LNCAP (cell line): ENCODE measurements at regions not wholly inside any gene's neighbourhood (a gene's known extent, or its start where the extent isn't known, plus 50 kb on each side); places are given as distances from the start of the nearest gene placed in this dataset.

ENCODE experiments used
- CTCF ChIP-seq: fragments of 450-650 bp; IDR thresholded peaks from 2 replicates; pipeline ENCODE4 v1.5.1; 2017; ENCODE audit warnings: mild to moderate bottlenecking

- no peak for TF ChIP-seq CTCF
Measured at GRCh38 chr4:132506568-132506967, 642.5 kb upstream of the PCDH10 start.

GRCh38 chr4:132513491-132513890, 635.6 kb upstream of the PCDH10 start:
- no peak for TF ChIP-seq CTCF

- TF ChIP-seq CTCF = no peak
Measured at GRCh38 chr4:132526652-132527051, 622.4 kb upstream of the PCDH10 start.

- no peak for TF ChIP-seq CTCF
Measured at GRCh38 chr4:132527817-132528216, 621.3 kb upstream of the PCDH10 start.

GRCh38 chr4:132530861-132531260, 618.2 kb upstream of the PCDH10 start:
- TF ChIP-seq CTCF = no peak

GRCh38 chr4:132540268-132540667, 608.8 kb upstream of the PCDH10 start:
- TF ChIP-seq CTCF = no peak

- TF ChIP-seq CTCF = no peak
Measured at GRCh38 chr4:132540797-132541196, 608.3 kb upstream of the PCDH10 start.

- TF ChIP-seq CTCF = no peak
Measured at GRCh38 chr4:132542228-132542627, 606.9 kb upstream of the PCDH10 start.
